K562 (cell line): ENCODE measurements at regions not wholly inside any gene's neighbourhood (a gene's known extent, or its start where the extent isn't known, plus 50 kb on each side); places are given as distances from the start of the nearest gene placed in this dataset.

Experiments used
- ATAC-seq: fragments of 200-7000 bp; cut with Tn5 transposase; 3 replicates; pipeline ENCODE4 v1.9.1; 2020; ENCODE audit warnings: moderate library complexity
- BruUV-seq: library from RNA; stranded (reverse); fragments of 400-500 nt; replicated peaks from 2 replicates; lab custom pipeline; 2021; lab: Mats Ljungman, UMichigan
- CTCF ChIA-PET: fragments of 300-600 bp; formaldehyde crosslinking; extraction: SDS; loops from one replicate; lab custom pipeline; 2021; ENCODE audit warnings: low intra/inter-chr PET ratio; lab: Yijun Ruan, JAX
- POLR2A ChIA-PET: fragments of 300-600, 350-650 bp; sonication (Branson Sonifier 250); formaldehyde crosslinking; extraction: SDS; loops from one replicate; lab custom pipeline; 2021; ENCODE audit warnings: antibody characterized with exemption, inconsistent platforms; lab: Yijun Ruan, JAX
- DNase-seq, 4 experiments: peaks; one replicate each; pipeline versions ENCODE4 v3.0.0 to v3.0.0-alpha.2; 2011 to 2018; ENCODE audit warnings: low spot score in 3 of 4, mixed read lengths in 3 of 4; ENCODE audit errors: extremely low read depth in 1 of 4
- FAIRE-seq: peaks from 2 replicates; lab custom pipeline; 2011; peaks lifted over from hg19 to GRCh38; lab: Jason Lieb, UNC
- H2AFZ ChIP-seq: 2 replicates; pipeline ENCODE4 v1.6.0; 2011; ENCODE audit warnings: low read depth, low read length, control low read depth, inconsistent platforms
- H3K27ac ChIP-seq: fragments of 200-600 bp; 3 replicates; pipeline ENCODE4 v1.8.0; 2011; ENCODE audit warnings: low read depth, mild to moderate bottlenecking, control low read depth, inconsistent platforms, low read length, moderate library complexity, mixed read lengths; ENCODE audit errors: extremely low read depth
- H3K27me3 ChIP-seq, 2 experiments: fragments of 300-600 bp in 1 of 2; 2 replicates in 1 of 2; 3 replicates in 1 of 2; pipeline versions ENCODE4 v1.6.0 to v1.8.0; 2011; ENCODE audit warnings: inconsistent platforms in 2 of 2, low read length in 2 of 2, mild to moderate bottlenecking in 1 of 2, mixed read lengths in 1 of 2, moderate library complexity in 1 of 2; ENCODE audit not compliant: control insufficient read depth in 2 of 2, insufficient read depth in 2 of 2
- H3K36me3 ChIP-seq: fragments of 300-600 bp; 3 replicates; pipeline ENCODE4 v1.8.0; 2011; ENCODE audit warnings: mild to moderate bottlenecking, low read length, inconsistent platforms; ENCODE audit not compliant: control insufficient read depth, insufficient read depth
- H3K4me1 ChIP-seq, 2 experiments: fragments of 200-600 bp in 1 of 2; replicated peaks in 1 of 2; 2 replicates in 1 of 2; 3 replicates in 1 of 2; pipeline versions ENCODE4 v1.5.1 to v1.8.0; 2011; ENCODE audit warnings: inconsistent platforms in 2 of 2, low read length in 2 of 2, mild to moderate bottlenecking in 1 of 2, mixed read lengths in 1 of 2, moderate library complexity in 1 of 2; ENCODE audit not compliant: control insufficient read depth in 2 of 2, insufficient read depth in 2 of 2
- H3K4me2 ChIP-seq: 2 replicates; pipeline ENCODE4 v1.6.1; 2011; ENCODE audit warnings: low read length, control low read depth, inconsistent platforms, mixed read lengths; ENCODE audit not compliant: insufficient read depth
- H3K4me3 ChIP-seq: fragments of 200-600 bp; sonication (generic), shearing (Covaris generic); 2 replicates; pipeline ENCODE4 v1.5.1; 2016; ENCODE audit warnings: control low read depth, inconsistent platforms
- H3K79me2 ChIP-seq: fragments of 200-600 bp; 3 replicates; pipeline ENCODE4 v1.8.0; 2011; ENCODE audit warnings: low read length, inconsistent platforms; ENCODE audit not compliant: control insufficient read depth, insufficient read depth
- H3K9ac ChIP-seq, 2 experiments: 2 replicates each; pipeline versions ENCODE4 v1.6.0 to v1.6.1; 2011; ENCODE audit warnings: low read depth in 2 of 2, low read length in 2 of 2, control low read depth in 1 of 2, inconsistent platforms in 1 of 2, mild to moderate bottlenecking in 1 of 2, mixed read lengths in 1 of 2; ENCODE audit not compliant: insufficient read depth in 1 of 2
- H3K9me1 ChIP-seq: one replicate; pipeline ENCODE4 v1.6.0; 2011; ENCODE audit warnings: inconsistent platforms, mild to moderate bottlenecking, low read length, moderate library complexity; ENCODE audit not compliant: control insufficient read depth, insufficient read depth
- H3K9me3 ChIP-seq: replicated peaks from 2 replicates; pipeline ENCODE4 v1.5.1; 2011; ENCODE audit warnings: low read depth, low read length, inconsistent platforms; ENCODE audit not compliant: control insufficient read depth, insufficient read depth
- H4K20me1 ChIP-seq: replicated peaks from 2 replicates; pipeline ENCODE4 v1.6.1; 2011; ENCODE audit warnings: low read length, inconsistent platforms, mixed read lengths; ENCODE audit not compliant: control insufficient read depth, insufficient read depth
- BHLHE40 ChIP-seq: IDR thresholded peaks from 2 replicates; pipeline ENCODE4 v1.6.1; 2011; ENCODE audit warnings: low read length, improper control_type of control experiment
- DDX20 ChIP-seq: fragments of 450-650 bp; IDR thresholded peaks from 2 replicates; pipeline ENCODE4 v1.6.1; 2016; ENCODE audit warnings: missing genetic modification characterization, low read depth, mild to moderate bottlenecking, missing compliant biosample characterization, moderate library complexity
- MBD2 ChIP-seq: sonication (generic); IDR thresholded peaks from 2 replicates; pipeline ENCODE4 v1.6.1; 2016; ENCODE audit warnings: low read depth, borderline replicate concordance
- MYBL2 ChIP-seq, 2 experiments: fragments of 450-650 bp in 1 of 2; sonication (generic) in 1 of 2; formaldehyde crosslinking in 1 of 2; IDR thresholded peaks; 2 replicates each; pipeline versions ENCODE4 v1.6.1 to v1.8.1; 2017 to 2022; ENCODE audit warnings: borderline replicate concordance in 1 of 2, inconsistent platforms in 1 of 2, low read depth in 1 of 2, mild to moderate bottlenecking in 1 of 2, missing genetic modification reagents in 1 of 2, moderate library complexity in 1 of 2
- PHF20 ChIP-seq: fragments of 450-650 bp; IDR thresholded peaks from 2 replicates; pipeline ENCODE4 v1.6.1; 2018; ENCODE audit not compliant: partially characterized antibody
- PRPF4 ChIP-seq: fragments of 200-400 bp; formaldehyde crosslinking; IDR thresholded peaks from one replicate; pipeline ENCODE4 v1.6.1; 2017; ENCODE audit warnings: low read length, low read depth, mild to moderate bottlenecking; ENCODE audit not compliant: insufficient read depth, poor library complexity, severe bottlenecking
- TGIF2 ChIP-seq: sonication (generic); formaldehyde crosslinking; IDR thresholded peaks from 2 replicates; pipeline ENCODE4 v1.8.1; 2022; ENCODE audit warnings: mild to moderate bottlenecking, missing genetic modification reagents, moderate library complexity
- ZNF124 ChIP-seq: sonication (generic); formaldehyde crosslinking; IDR thresholded peaks from 2 replicates; pipeline ENCODE4 v1.8.1; 2022; ENCODE audit warnings: missing genetic modification reagents
- ZNF551 ChIP-seq: fragments of 250-450 bp; sonication (Bioruptor Pico); IDR thresholded peaks from 2 replicates; pipeline ENCODE4 v1.5.0; 2021; ENCODE audit warnings: mild to moderate bottlenecking, moderate library complexity
- ZNF785 ChIP-seq: fragments of 250-450 bp; sonication (Bioruptor Pico); IDR thresholded peaks from 2 replicates; pipeline ENCODE4 v1.4.0; 2020; ENCODE audit warnings: mild to moderate bottlenecking
- WGBS: fragments of 100-300 bp; shearing (Covaris generic); methylation state at CpG from one replicate; pipeline ENCODE4 v1.1.6; 2016; ENCODE audit warnings: low coverage, mixed read lengths; ENCODE audit not compliant: insufficient coverage; ENCODE audit errors: missing lambda C conversion rate; 5-methylcytosine and 5-hydroxymethylcytosine counted together
- in situ Hi-C: fragments of 300-500 bp; cut with MboI; formaldehyde crosslinking; loops from 4 replicates; pipeline ENCODE4 v1.15.0; 2018; ENCODE audit warnings: inconsistent platforms, mixed read lengths
- intact Hi-C: fragments of 100-400 bp; cut with micrococcal nuclease; formaldehyde crosslinking; loops from 2 replicates; pipeline ENCODE4 v1.14.2; 2022
- TF ChIP-seq, protein P1 (sequence below): fragments of 450-650 bp; IDR thresholded peaks from 2 replicates; pipeline ENCODE4 v1.6.1; 2014; ENCODE audit warnings: low read depth, mild to moderate bottlenecking, moderate library complexity, borderline replicate concordance
- TF ChIP-seq, protein P2 (sequence below): sonication (generic); formaldehyde crosslinking; IDR thresholded peaks from 2 replicates; pipeline ENCODE4 v1.8.1; 2023; ENCODE audit warnings: missing genetic modification reagents, mild to moderate bottlenecking, borderline replicate concordance
- TF ChIP-seq, protein P3 (sequence below), 3 experiments: fragments of 200-800 bp in 1 of 3; fragments of 250-450 bp in 1 of 3; fragments of 450-650 bp in 1 of 3; sonication (Bioruptor Pico) in 1 of 3; sonication (Bioruptor generic) in 1 of 3; formaldehyde crosslinking in 1 of 3; IDR thresholded peaks; 2 replicates each; pipeline versions ENCODE4 v1.6.1 to v1.8.0; 2016 to 2022; ENCODE audit warnings: mild to moderate bottlenecking in 2 of 3, missing genetic modification characterization in 2 of 3, missing compliant biosample characterization in 1 of 3, moderate library complexity in 1 of 3

DNA sequence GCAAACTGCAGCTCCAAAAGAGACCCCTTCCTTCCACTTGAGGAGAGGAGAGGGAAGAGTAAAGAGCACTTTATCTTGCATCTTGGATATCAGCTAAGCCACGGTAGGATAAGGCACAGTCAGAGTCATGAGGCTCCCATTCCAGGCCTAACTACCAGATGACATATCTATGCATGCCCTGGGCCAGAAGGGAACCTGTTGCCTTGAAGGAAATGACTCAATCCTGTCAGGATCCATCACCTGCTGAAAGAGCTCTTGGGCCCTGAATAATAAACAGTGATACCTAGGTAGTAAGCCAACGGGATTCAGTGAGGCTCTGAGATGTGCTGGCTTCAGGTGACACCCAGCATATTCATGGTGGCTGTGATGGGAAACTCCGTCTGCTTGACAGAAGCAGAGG lies 118.5 kb upstream of the EPHA3 start:
- ChIA-PET POLR2A (no interaction called here), CTCF (no interaction called here)
- H4K20me1 ChIP-seq, result no peaks in the 10 kb centered on the region
- H3K4me3 ChIP-seq, result no peak overlapping the region
- no peaks in the 10 kb centered on the region for H3K4me1 ChIP-seq
- no peak overlapping the region for H3K9ac ChIP-seq
- no peaks in the 10 kb centered on the region for H3K9me1 ChIP-seq
- no peak overlapping the region for H3K4me2 ChIP-seq
- DNase-seq, result no peak
- no peaks in the 10 kb centered on the region for H3K36me3 ChIP-seq
- FAIRE-seq, result no peak
- no peak for ATAC-seq
- intact Hi-C loops, result no loop called here
- H3K79me2 ChIP-seq, result no peaks in the 10 kb centered on the region
- no peak overlapping the region for H2AFZ ChIP-seq
- in situ Hi-C loops, result no loop called here
- H3K27ac ChIP-seq, result no peak overlapping the region
- no peaks in the 10 kb centered on the region for H3K9me3 ChIP-seq
- WGBS, result 0% methylated on average over 3 of the region's 3 CpGs
- H3K27me3 ChIP-seq, result no peaks in the 10 kb centered on the region
- BruUV-seq, result no TSS peak
- no peak for TF ChIP-seq BHLHE40
- TF ChIP-seq, protein P1, sequence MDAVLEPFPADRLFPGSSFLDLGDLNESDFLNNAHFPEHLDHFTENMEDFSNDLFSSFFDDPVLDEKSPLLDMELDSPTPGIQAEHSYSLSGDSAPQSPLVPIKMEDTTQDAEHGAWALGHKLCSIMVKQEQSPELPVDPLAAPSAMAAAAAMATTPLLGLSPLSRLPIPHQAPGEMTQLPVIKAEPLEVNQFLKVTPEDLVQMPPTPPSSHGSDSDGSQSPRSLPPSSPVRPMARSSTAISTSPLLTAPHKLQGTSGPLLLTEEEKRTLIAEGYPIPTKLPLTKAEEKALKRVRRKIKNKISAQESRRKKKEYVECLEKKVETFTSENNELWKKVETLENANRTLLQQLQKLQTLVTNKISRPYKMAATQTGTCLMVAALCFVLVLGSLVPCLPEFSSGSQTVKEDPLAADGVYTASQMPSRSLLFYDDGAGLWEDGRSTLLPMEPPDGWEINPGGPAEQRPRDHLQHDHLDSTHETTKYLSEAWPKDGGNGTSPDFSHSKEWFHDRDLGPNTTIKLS, result no peak
- no peak for TF ChIP-seq DDX20 (tag)
- TF ChIP-seq ZNF785 (CRISPR knock-in tag), result no peak
- TF ChIP-seq ZNF551 (CRISPR knock-in tag), result no peak
- no peak for TF ChIP-seq PHF20
- TF ChIP-seq MYBL2 (IDR thresholded peaks at IDR 0.05; ENCODE audit: low read depth), result no peak
- TF ChIP-seq MYBL2 (CRISPR knock-in tag; IDR thresholded peaks at IDR 0.05; ENCODE audit: borderline replicate concordance), result no peak
- TF ChIP-seq, protein P2, sequence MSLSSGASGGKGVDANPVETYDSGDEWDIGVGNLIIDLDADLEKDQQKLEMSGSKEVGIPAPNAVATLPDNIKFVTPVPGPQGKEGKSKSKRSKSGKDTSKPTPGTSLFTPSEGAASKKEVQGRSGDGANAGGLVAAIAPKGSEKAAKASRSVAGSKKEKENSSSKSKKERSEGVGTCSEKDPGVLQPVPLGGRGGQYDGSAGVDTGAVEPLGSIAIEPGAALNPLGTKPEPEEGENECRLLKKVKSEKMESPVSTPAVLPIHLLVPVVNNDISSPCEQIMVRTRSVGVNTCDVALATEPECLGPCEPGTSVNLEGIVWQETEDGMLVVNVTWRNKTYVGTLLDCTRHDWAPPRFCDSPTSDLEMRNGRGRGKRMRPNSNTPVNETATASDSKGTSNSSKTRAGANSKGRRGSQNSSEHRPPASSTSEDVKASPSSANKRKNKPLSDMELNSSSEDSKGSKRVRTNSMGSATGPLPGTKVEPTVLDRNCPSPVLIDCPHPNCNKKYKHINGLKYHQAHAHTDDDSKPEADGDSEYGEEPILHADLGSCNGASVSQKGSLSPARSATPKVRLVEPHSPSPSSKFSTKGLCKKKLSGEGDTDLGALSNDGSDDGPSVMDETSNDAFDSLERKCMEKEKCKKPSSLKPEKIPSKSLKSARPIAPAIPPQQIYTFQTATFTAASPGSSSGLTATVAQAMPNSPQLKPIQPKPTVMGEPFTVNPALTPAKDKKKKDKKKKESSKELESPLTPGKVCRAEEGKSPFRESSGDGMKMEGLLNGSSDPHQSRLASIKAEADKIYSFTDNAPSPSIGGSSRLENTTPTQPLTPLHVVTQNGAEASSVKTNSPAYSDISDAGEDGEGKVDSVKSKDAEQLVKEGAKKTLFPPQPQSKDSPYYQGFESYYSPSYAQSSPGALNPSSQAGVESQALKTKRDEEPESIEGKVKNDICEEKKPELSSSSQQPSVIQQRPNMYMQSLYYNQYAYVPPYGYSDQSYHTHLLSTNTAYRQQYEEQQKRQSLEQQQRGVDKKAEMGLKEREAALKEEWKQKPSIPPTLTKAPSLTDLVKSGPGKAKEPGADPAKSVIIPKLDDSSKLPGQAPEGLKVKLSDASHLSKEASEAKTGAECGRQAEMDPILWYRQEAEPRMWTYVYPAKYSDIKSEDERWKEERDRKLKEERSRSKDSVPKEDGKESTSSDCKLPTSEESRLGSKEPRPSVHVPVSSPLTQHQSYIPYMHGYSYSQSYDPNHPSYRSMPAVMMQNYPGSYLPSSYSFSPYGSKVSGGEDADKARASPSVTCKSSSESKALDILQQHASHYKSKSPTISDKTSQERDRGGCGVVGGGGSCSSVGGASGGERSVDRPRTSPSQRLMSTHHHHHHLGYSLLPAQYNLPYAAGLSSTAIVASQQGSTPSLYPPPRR (CRISPR knock-in tag), result no peak
- no peak for TF ChIP-seq MBD2
- TF ChIP-seq, protein P3, sequence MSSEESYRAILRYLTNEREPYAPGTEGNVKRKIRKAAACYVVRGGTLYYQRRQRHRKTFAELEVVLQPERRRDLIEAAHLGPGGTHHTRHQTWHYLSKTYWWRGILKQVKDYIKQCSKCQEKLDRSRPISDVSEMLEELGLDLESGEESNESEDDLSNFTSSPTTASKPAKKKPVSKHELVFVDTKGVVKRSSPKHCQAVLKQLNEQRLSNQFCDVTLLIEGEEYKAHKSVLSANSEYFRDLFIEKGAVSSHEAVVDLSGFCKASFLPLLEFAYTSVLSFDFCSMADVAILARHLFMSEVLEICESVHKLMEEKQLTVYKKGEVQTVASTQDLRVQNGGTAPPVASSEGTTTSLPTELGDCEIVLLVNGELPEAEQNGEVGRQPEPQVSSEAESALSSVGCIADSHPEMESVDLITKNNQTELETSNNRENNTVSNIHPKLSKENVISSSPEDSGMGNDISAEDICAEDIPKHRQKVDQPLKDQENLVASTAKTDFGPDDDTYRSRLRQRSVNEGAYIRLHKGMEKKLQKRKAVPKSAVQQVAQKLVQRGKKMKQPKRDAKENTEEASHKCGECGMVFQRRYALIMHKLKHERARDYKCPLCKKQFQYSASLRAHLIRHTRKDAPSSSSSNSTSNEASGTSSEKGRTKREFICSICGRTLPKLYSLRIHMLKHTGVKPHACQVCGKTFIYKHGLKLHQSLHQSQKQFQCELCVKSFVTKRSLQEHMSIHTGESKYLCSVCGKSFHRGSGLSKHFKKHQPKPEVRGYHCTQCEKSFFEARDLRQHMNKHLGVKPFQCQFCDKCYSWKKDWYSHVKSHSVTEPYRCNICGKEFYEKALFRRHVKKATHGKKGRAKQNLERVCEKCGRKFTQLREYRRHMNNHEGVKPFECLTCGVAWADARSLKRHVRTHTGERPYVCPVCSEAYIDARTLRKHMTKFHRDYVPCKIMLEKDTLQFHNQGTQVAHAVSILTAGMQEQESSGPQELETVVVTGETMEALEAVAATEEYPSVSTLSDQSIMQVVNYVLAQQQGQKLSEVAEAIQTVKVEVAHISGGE (CRISPR knock-in tag; IDR thresholded peaks at IDR 0.05), result no peak
- TF ChIP-seq PRPF4, result no peak
- no peak for TF ChIP-seq ZNF124 (CRISPR knock-in tag)
- TF ChIP-seq TGIF2 (CRISPR knock-in tag), result no peak
